Osteoblast (primary cell): ENCODE measurements at regions not wholly inside any gene's neighbourhood (a gene's known extent, or its start where the extent isn't known, plus 50 kb on each side); places are given as distances from the start of the nearest gene placed in this dataset.
"Not testable (repeated sequence)": the region's sequence is repeated elsewhere in the genome, so short reads cannot be mapped to it uniquely, and the experiment has no call there.

Source experiments
- DNase-seq: peaks from one replicate; pipeline ENCODE4 v3.0.0; 2011; ENCODE audit warnings: low spot score, mixed read lengths; ENCODE audit not compliant: insufficient read length; ENCODE audit errors: missing footprints
- H2AFZ ChIP-seq: 2 replicates; pipeline ENCODE4 v1.6.0; 2011; ENCODE audit warnings: mild to moderate bottlenecking, low read length
- H3K27ac ChIP-seq: 2 replicates; pipeline ENCODE4 v1.5.1; 2011; ENCODE audit warnings: mild to moderate bottlenecking, low read depth, low read length, moderate library complexity
- H3K27me3 ChIP-seq: 2 replicates; pipeline ENCODE4 v1.6.0; 2012; ENCODE audit warnings: mild to moderate bottlenecking, control low read depth, inconsistent platforms, low read length, moderate library complexity; ENCODE audit not compliant: insufficient read depth
- H3K36me3 ChIP-seq: 2 replicates; pipeline ENCODE4 v1.5.1; 2011; ENCODE audit warnings: mild to moderate bottlenecking, low read length, control low read depth, moderate library complexity; ENCODE audit not compliant: insufficient read depth
- H3K4me1 ChIP-seq: 2 replicates; pipeline ENCODE4 v1.5.1; 2011; ENCODE audit warnings: mild to moderate bottlenecking, low read length, control low read depth, moderate library complexity; ENCODE audit not compliant: insufficient read depth
- H3K4me2 ChIP-seq: 2 replicates; pipeline ENCODE4 v1.6.0; 2011; ENCODE audit warnings: mild to moderate bottlenecking, low read length; ENCODE audit not compliant: insufficient read depth
- H3K4me3 ChIP-seq: fragments of 200-600 bp; sonication (generic); 3 replicates; pipeline ENCODE4 v1.5.1; 2012; ENCODE audit warnings: mild to moderate bottlenecking, low read length, inconsistent platforms; ENCODE audit not compliant: insufficient read depth
- H3K79me2 ChIP-seq: 2 replicates; pipeline ENCODE4 v1.6.0; 2012; ENCODE audit warnings: mild to moderate bottlenecking, low read length, control low read depth, inconsistent platforms; ENCODE audit not compliant: insufficient read depth
- H3K9me3 ChIP-seq: 2 replicates; pipeline ENCODE4 v1.5.1; 2011; ENCODE audit warnings: low read depth, low read length, control low read depth
- H4K20me1 ChIP-seq: 2 replicates; pipeline ENCODE4 v1.6.0; 2012; ENCODE audit warnings: mild to moderate bottlenecking, low read length, control low read depth; ENCODE audit not compliant: insufficient read depth
- CTCF ChIP-seq: IDR thresholded peaks from 2 replicates; pipeline ENCODE4 v1.5.1; 2011; ENCODE audit warnings: mild to moderate bottlenecking, low read depth, low read length, moderate library complexity; ENCODE audit errors: extremely low read depth

GRCh38 chr14:101687756-101688546, 73.6 kb upstream of the PPP2R5C start:
- no peak for TF ChIP-seq CTCF
- Histone ChIP-seq H3K36me3 (no peaks in the 10 kb centered on the region), H2AFZ (no peak overlapping the region), H3K4me1 (no peaks in the 10 kb centered on the region), H3K27me3 (peaks cover 33% of the 10 kb centered on the region), H3K4me2 (no peak overlapping the region), H3K4me3 (no peak overlapping the region), H3K9me3 (no peaks in the 10 kb centered on the region), H3K79me2 (no peaks in the 10 kb centered on the region), H3K27ac (no peak overlapping the region), H4K20me1 (no peaks in the 10 kb centered on the region)
- DNase-seq = no peak

DNA sequence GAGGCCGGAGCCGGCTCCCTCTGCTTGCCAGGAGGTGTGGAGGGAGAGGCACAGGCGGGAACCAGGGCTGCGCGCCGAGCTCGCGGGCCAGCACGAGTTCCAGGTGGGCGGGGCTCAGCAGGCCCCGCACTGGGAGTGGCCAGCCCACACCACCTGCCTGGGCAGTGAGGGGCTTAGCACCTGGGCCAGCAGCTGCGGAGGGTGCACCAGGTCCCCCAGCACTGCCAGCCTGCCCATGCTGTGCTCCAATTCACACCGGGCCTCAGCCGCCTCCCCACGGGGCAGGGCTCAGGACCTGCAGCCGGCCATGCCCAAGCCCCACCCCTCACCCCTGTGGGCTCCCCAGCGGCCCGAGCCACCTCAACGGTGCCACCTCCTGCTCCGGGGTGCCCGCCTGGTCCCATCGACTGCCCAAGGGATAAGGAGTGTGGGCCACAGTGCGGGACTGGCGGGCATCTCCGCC, 72.4 kb upstream of the PPP2R5C start:
- H3K27me3 ChIP-seq = peaks cover 28% of the 10 kb centered on the region
- no peak for DNase-seq
- no peak overlapping the region for H3K27ac ChIP-seq
- no peak overlapping the region for H2AFZ ChIP-seq
- no peaks in the 10 kb centered on the region for H3K79me2 ChIP-seq
- H3K9me3 ChIP-seq = no peaks in the 10 kb centered on the region
- H4K20me1 ChIP-seq = no peaks in the 10 kb centered on the region
- TF ChIP-seq CTCF = no peak
- no peaks in the 10 kb centered on the region for H3K4me1 ChIP-seq
- H3K4me2 ChIP-seq = no peak overlapping the region
- no peak overlapping the region for H3K4me3 ChIP-seq
- no peaks in the 10 kb centered on the region for H3K36me3 ChIP-seq

- not testable (repeated sequence) for H2AFZ ChIP-seq, H3K4me1 ChIP-seq, H3K79me2 ChIP-seq, H3K27ac ChIP-seq, H3K36me3 ChIP-seq, H3K4me2 ChIP-seq, H3K9me3 ChIP-seq, H4K20me1 ChIP-seq, H3K4me3 ChIP-seq, DNase-seq
- H3K27me3 ChIP-seq = peaks cover 21% of the 10 kb centered on the region
Measured at GRCh38 chr14:101689966-101690365, 71.5 kb upstream of the PPP2R5C start.

DNA sequence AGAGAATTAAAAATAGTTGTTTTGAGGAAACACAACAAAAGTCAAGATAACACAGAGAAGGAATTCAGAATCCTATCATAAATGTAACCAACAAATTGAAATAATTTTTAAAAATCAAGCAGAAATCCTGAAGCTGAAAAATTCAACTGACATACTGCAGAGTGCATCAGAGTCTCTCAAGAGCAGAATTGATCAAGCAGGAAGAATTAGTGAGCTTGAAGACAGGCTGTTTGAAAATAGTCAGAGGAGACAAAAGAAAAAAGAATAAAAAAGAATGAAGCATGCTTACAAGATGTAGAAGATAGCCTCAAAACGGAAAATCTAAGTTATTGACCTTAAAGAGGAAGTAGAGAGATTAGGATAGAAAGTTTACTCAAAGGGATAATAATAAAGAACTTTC, 65.8 kb upstream of the PPP2R5C start:
- DNase-seq = no peak
- Histone ChIP-seq H3K4me1 (no peaks in the 10 kb centered on the region), H3K9me3 (no peaks in the 10 kb centered on the region), H3K79me2 (no peaks in the 10 kb centered on the region), H3K27ac (no peak overlapping the region), H4K20me1 (no peaks in the 10 kb centered on the region), H3K4me3 (no peak overlapping the region), H3K27me3 (peaks cover 15% of the 10 kb centered on the region), H2AFZ (no peak overlapping the region), H3K36me3 (no peaks in the 10 kb centered on the region), H3K4me2 (no peak overlapping the region)
- TF ChIP-seq CTCF = no peak
